ENCODE measurements at regions not wholly inside any gene's neighbourhood (a gene's known extent, or its start where the extent isn't known, plus 50 kb on each side); places are given as distances from the start of the nearest gene placed in this dataset.

- Histone ChIP-seq H3K23me2 (ENCODE audit: insufficient read length, low read depth, low read length, poor library complexity, severe bottlenecking) (no peaks in the 10 kb centered on the region), H2BK20ac (ENCODE audit: low read depth, low read length, poor library complexity, severe bottlenecking) (no peak overlapping the region), H3K23ac (ENCODE audit: insufficient read length, low read depth, low read length) (no peak overlapping the region), H3K79me1 (ENCODE audit: insufficient read depth, low read depth, low read length, poor library complexity, severe bottlenecking) (no peaks in the 10 kb centered on the region), H2BK12ac (ENCODE audit: insufficient read length, low read depth, low read length) (no peak overlapping the region), H4K5ac (ENCODE audit: insufficient read length, low read depth, low read length) (no peak overlapping the region), H3K79me2 (ENCODE audit: insufficient read depth, low read length) (no peaks in the 10 kb centered on the region), H3K4me1 (ENCODE audit: insufficient read depth, low read length) (peaks cover 4% of the 10 kb centered on the region; the same call in 1 of the 2 replicates), H3K27me3 (ENCODE audit: insufficient read depth, low read length) (no peaks in the 10 kb centered on the region), H3K56ac (ENCODE audit: insufficient read length, low read depth, low read length) (no peak overlapping the region), H2BK5ac (ENCODE audit: insufficient read length, low read length) (no peak overlapping the region), H3K14ac (ENCODE audit: insufficient read depth, low read length) (no peak overlapping the region), H3K9ac (ENCODE audit: extremely low read depth, insufficient read length, low read length) (no peak overlapping the region), H3K18ac (ENCODE audit: insufficient read length, low read depth, low read length) (no peak overlapping the region), H2AK5ac (ENCODE audit: insufficient read length, low read length) (no peak overlapping the region), H4K8ac (replicated peaks; ENCODE audit: insufficient read length, low read depth, low read length) (no peak overlapping the region), H2AFZ (ENCODE audit: low read length) (no peak overlapping the region), H2BK15ac (ENCODE audit: low read depth, low read length) (no peak overlapping the region), H3K4me2 (ENCODE audit: insufficient read depth, insufficient read length, low read length) (no peak overlapping the region), H3K9me3 (ENCODE audit: control insufficient read depth, low read depth, low read length) (no peaks in the 10 kb centered on the region), H3K27ac (ENCODE audit: insufficient read length, low read depth, low read length) (no peak overlapping the region), H3K4ac (ENCODE audit: low read depth, low read length) (no peak overlapping the region), H2BK120ac (ENCODE audit: low read depth, low read length, poor library complexity, severe bottlenecking) (no peak overlapping the region), H4K20me1 (ENCODE audit: control insufficient read depth, insufficient read depth, insufficient read length) (no peaks in the 10 kb centered on the region), H4K91ac (ENCODE audit: insufficient read length, low read depth, low read length) (no peak overlapping the region), H3T11ph (ENCODE audit: low read length) (no peak overlapping the region)
- Mint-ChIP-seq H3K36me3 (ENCODE audit: insufficient read depth in 1 of 3, low read depth in 3 of 3) (peaks cover 0 to 15% (median 7%) of the 10 kb centered on the region in 3 experiments; a peak in 6 of 7 replicates), H3K4me1 (peaks cover 54% of the 10 kb centered on the region in 2 experiments), H3K9me3 (peaks cover 8 to 9% of the 10 kb centered on the region in 2 experiments), H3K4me3 (no peak overlapping the region), H3K27me3 (ENCODE audit: low read depth) (peaks cover 2% of the 10 kb centered on the region), H3K27ac (no peak overlapping the region)
- no CpG with 5 or more reads among the region's 6 CpGs for WGBS (ENCODE audit: extremely low coverage, insufficient read length, low lambda C conversion rate)
- DNase-seq = no peak
- peak; percentile 39; the same call in 2 of the 3 replicates for TF ChIP-seq CTCF (conservative IDR thresholded peaks at IDR 0.05)
Observed at GRCh38 chr11:134939905-134940304, 527.9 kb upstream of the B3GAT1 start.
